ENCODE measurements at regions not wholly inside any gene's neighbourhood (a gene's known extent, or its start where the extent isn't known, plus 50 kb on each side); places are given as distances from the start of the nearest gene placed in this dataset.

DNA sequence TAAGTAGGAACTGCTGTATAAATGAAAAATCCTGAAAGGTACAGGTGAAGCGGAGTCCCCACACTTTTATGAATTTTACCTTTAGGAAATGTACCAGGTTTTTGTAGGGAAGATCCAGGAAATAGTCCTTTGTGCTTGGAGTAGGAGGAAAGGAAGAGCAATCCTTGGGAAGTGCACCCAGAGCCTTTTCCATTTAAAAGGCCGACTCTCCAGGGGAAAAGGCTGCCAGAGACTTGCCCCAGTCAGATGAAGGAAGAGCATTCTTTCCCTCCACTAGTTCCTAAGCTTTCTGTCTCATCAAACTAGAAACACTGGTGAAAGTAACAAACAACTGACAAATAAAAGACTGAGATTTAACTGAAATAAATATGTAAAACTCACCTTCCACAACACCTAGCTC, 779.4 kb upstream of the CDH6 start:
- Histone ChIP-seq H3K27ac (no peak overlapping the region), H3K4me1 (ENCODE audit: insufficient read depth) (no peaks in the 10 kb centered on the region), H3K9me3 (no peaks in the 10 kb centered on the region), H3K4me3 (no peak overlapping the region), H3K27me3 (no peaks in the 10 kb centered on the region), H3K36me3 (no peaks in the 10 kb centered on the region)
- TF ChIP-seq EP300 (IDR thresholded peaks at IDR 0.05) (no peak), POLR2A (IDR thresholded peaks at IDR 0.05) (no peak)
- TF ChIP-seq, protein P1, sequence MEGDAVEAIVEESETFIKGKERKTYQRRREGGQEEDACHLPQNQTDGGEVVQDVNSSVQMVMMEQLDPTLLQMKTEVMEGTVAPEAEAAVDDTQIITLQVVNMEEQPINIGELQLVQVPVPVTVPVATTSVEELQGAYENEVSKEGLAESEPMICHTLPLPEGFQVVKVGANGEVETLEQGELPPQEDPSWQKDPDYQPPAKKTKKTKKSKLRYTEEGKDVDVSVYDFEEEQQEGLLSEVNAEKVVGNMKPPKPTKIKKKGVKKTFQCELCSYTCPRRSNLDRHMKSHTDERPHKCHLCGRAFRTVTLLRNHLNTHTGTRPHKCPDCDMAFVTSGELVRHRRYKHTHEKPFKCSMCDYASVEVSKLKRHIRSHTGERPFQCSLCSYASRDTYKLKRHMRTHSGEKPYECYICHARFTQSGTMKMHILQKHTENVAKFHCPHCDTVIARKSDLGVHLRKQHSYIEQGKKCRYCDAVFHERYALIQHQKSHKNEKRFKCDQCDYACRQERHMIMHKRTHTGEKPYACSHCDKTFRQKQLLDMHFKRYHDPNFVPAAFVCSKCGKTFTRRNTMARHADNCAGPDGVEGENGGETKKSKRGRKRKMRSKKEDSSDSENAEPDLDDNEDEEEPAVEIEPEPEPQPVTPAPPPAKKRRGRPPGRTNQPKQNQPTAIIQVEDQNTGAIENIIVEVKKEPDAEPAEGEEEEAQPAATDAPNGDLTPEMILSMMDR (IDR thresholded peaks at IDR 0.05): no peak
- DNase-seq: no peak
- 66 to 76% (median 72%) methylated on average over 2 of the region's 2 CpGs for WGBS, 3 donors
- intact Hi-C loops (cut with DNase I): no loop called here

DNA sequence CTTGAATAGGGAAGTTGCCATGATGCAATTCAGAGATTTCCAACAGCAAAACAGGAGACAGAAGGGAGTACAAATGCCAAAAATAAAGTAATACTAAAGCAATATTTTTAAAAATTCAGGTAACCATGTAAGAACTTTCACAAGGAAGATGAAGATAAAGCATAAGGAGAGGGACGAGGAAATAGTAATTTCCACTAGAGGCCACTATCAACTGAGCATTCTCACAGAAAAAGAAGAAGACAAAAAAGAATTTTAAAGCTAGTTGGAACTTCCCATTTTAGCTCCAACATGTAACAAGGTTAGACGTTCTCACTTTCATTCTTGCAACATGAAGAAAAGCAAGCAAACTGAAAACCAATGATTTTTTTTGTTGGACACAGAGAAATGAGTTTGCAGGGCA, 779.9 kb upstream of the CDH6 start:
- H3K4me1 ChIP-seq (ENCODE audit: insufficient read depth): no peaks in the 10 kb centered on the region
- no peak overlapping the region for H3K4me3 ChIP-seq
- H3K36me3 ChIP-seq: no peaks in the 10 kb centered on the region
- DNase-seq: no peak
- WGBS, 3 donors: 27 to 61% (median 51%) methylated on average over 2 of the region's 2 CpGs
- H3K27ac ChIP-seq: no peak overlapping the region
- TF ChIP-seq POLR2A (IDR thresholded peaks at IDR 0.05): no peak
- TF ChIP-seq, protein P1 (IDR thresholded peaks at IDR 0.05): no peak
- TF ChIP-seq EP300 (IDR thresholded peaks at IDR 0.05): no peak
- H3K27me3 ChIP-seq: no peaks in the 10 kb centered on the region
- intact Hi-C loops (cut with DNase I): no loop called here
- H3K9me3 ChIP-seq: no peaks in the 10 kb centered on the region

DNA sequence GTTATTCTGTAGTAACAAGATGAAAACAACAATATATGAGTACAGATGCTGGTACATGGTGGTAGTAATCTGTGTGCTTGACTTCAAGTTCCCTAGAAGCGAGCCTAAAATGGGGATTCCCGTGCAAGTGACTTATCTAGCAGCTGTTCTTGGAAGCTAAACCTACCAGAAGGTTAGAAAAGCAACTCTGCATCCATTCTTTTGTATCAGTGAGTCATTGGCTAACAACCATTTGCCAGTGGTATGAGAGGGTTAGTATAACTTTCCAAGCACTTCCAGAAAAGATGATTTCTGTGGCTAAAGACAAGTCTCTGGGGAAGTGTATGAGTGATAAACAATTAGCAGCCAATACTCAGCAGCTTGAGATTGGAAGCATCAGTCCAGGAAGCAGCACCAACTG, 787.7 kb upstream of the CDH6 start:
- Histone ChIP-seq H3K27ac (no peak overlapping the region), H3K27me3 (no peaks in the 10 kb centered on the region), H3K4me1 (ENCODE audit: insufficient read depth) (no peaks in the 10 kb centered on the region), H3K4me3 (no peak overlapping the region), H3K9me3 (no peaks in the 10 kb centered on the region), H3K36me3 (no peaks in the 10 kb centered on the region)
- no peak for DNase-seq
- intact Hi-C loops (cut with DNase I): no loop called here
- 31 to 53% (median 49%) methylated on average over 2 of the region's 2 CpGs for WGBS, 3 donors
- no peak for TF ChIP-seq EP300 (IDR thresholded peaks at IDR 0.05)
- TF ChIP-seq, protein P1 (IDR thresholded peaks at IDR 0.05): no peak
- TF ChIP-seq POLR2A (IDR thresholded peaks at IDR 0.05): no peak

DNA sequence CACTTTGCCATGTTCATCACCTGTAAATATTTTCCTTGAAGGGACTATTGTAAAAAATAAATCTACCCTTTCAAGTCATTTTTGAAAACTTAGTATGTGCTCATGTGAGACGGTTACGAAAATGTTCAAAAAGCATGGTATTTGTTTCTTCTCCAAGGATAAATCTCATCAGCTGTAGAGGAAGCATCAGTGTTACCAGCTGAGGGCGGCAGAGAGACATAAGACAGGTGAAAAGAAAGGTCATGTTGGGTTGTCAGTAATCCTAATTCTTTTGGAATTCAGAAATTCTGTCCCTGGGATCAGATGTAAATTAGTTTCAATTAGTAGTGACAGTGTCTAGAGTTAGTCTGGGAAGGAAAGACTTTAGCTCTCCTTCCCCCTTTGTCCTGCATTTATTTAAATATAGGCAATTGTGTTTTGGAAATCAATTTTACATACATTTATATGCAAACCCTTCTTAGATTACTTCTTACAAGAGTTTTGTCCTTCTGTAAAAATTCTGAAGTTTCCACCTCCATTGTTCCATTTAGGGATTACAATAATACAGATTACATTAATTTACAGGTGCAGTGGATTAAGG, 791.9 kb upstream of the CDH6 start:
- H3K9me3 ChIP-seq: no peaks in the 10 kb centered on the region
- no peak overlapping the region for H3K4me3 ChIP-seq
- intact Hi-C loops (cut with DNase I): no loop called here
- no peak overlapping the region for H3K27ac ChIP-seq
- no peaks in the 10 kb centered on the region for H3K36me3 ChIP-seq
- 18 to 46% (median 31%) methylated on average over 3 of the region's 3 CpGs for WGBS, 3 donors
- DNase-seq: no peak
- H3K27me3 ChIP-seq: no peaks in the 10 kb centered on the region
- no peaks in the 10 kb centered on the region for H3K4me1 ChIP-seq (ENCODE audit: insufficient read depth)
- TF ChIP-seq EP300 (IDR thresholded peaks at IDR 0.05) (no peak), POLR2A (IDR thresholded peaks at IDR 0.05) (no peak)
- TF ChIP-seq, protein P1 (IDR thresholded peaks at IDR 0.05): no peak

Measured in ovary (tissue), 7 donors.